KG1 (cell line): ENCODE measurements at regions not wholly inside any gene's neighbourhood (a gene's known extent, or its start where the extent isn't known, plus 50 kb on each side); places are given as distances from the start of the nearest gene placed in this dataset.

Experiments
- DNase-seq: peaks from one replicate; lab custom pipeline; 2025; lab: John Stamatoyannopoulos, UW

GRCh38 chr15:77557564-77557963 is 75.1 kb downstream of the LINGO1 start:
- no peak for DNase-seq

- DNase-seq: no peak
Measured at GRCh38 chr15:77557144-77557543, 75.6 kb downstream of the LINGO1 start.

- DNase-seq: no peak
Measured at GRCh38 chr15:77556622-77557021, 76.1 kb downstream of the LINGO1 start.

GRCh38 chr15:77555232-77555631 is 77.5 kb downstream of the LINGO1 start:
- DNase-seq: no peak

- no peak for DNase-seq
Measured at GRCh38 chr15:77554306-77555080, 78.2 kb downstream of the LINGO1 start.

GRCh38 chr15:77553695-77554094 is 79.0 kb downstream of the LINGO1 start:
- no peak for DNase-seq

- DNase-seq: no peak
Measured at GRCh38 chr15:77553257-77553656, 79.5 kb downstream of the LINGO1 start.

GRCh38 chr15:77552066-77552465 is 80.6 kb downstream of the LINGO1 start:
- no peak for DNase-seq

- no peak for DNase-seq
Measured at GRCh38 chr15:77550301-77551251, 82.1 kb downstream of the LINGO1 start.

GRCh38 chr15:77549576-77550288 is 83.0 kb downstream of the LINGO1 start:
- DNase-seq: no peak

- no peak for DNase-seq
Measured at GRCh38 chr15:77548589-77549557, 83.8 kb downstream of the LINGO1 start.

GRCh38 chr15:77547801-77548588 is 84.7 kb downstream of the LINGO1 start:
- no peak for DNase-seq

GRCh38 chr15:77546870-77547269 is 85.8 kb downstream of the LINGO1 start:
- no peak for DNase-seq

GRCh38 chr15:77546050-77546501 is 86.6 kb downstream of the LINGO1 start:
- DNase-seq: no peak

GRCh38 chr15:77545058-77545457 is 87.7 kb downstream of the LINGO1 start:
- no peak for DNase-seq

- DNase-seq: no peak
Measured at GRCh38 chr15:77544162-77544561, 88.5 kb downstream of the LINGO1 start.

GRCh38 chr15:77543159-77543882 is 89.4 kb downstream of the LINGO1 start:
- peak; percentile 90 for DNase-seq

GRCh38 chr15:77542491-77543001 is 90.2 kb downstream of the LINGO1 start:
- no peak for DNase-seq
